HEK293 (cell line): ENCODE measurements at regions not wholly inside any gene's neighbourhood (a gene's known extent, or its start where the extent isn't known, plus 50 kb on each side); places are given as distances from the start of the nearest gene placed in this dataset.
"Not testable (repeated sequence)": the region's sequence is repeated elsewhere in the genome, so short reads cannot be mapped to it uniquely, and the experiment has no call there.

ENCODE experiments used
- CTCF ChIA-PET: fragments of 350-600 bp; formaldehyde crosslinking; extraction: SDS; loops from one replicate; lab custom pipeline; 2021; ENCODE audit warnings: antibody characterized with exemption; lab: Yijun Ruan, JAX
- POLR2A ChIA-PET: fragments of 300-600 bp; formaldehyde crosslinking; extraction: SDS; loops from one replicate; lab custom pipeline; 2020; ENCODE audit warnings: antibody characterized with exemption, inconsistent platforms; lab: Yijun Ruan, JAX
- H3K27ac ChIP-seq: fragments of 200-500 bp; sonication (Bioruptor generic); 2 replicates; pipeline ENCODE4 v1.5.1; 2014; ENCODE audit warnings: low read depth, low read length, control low read depth, inconsistent platforms; ENCODE audit errors: extremely low read depth
- H3K36me3 ChIP-seq, 2 experiments: fragments of 200-500 bp in 1 of 2; sonication (Bioruptor generic) in 1 of 2; 1 replicate in 1 of 2; 2 replicates in 1 of 2; pipeline ENCODE4 v1.5.1; 2014 to 2017; ENCODE audit warnings: inconsistent platforms in 2 of 2, low read length in 2 of 2; ENCODE audit not compliant: control insufficient read depth in 2 of 2, insufficient read depth in 1 of 2
- H3K4me1 ChIP-seq: fragments of 200-500 bp; sonication (Bioruptor generic); 2 replicates; pipeline ENCODE4 v1.5.1; 2014; ENCODE audit warnings: mild to moderate bottlenecking, low read length, inconsistent platforms; ENCODE audit not compliant: control insufficient read depth, insufficient read depth
- H3K4me3 ChIP-seq: 2 replicates; pipeline ENCODE4 v1.5.1; 2011; ENCODE audit warnings: low read depth, mild to moderate bottlenecking, control low read depth, low read length, moderate library complexity
- H3K9me3 ChIP-seq: fragments of 200-500 bp; sonication (Bioruptor generic); 2 replicates; pipeline ENCODE4 v1.5.1; 2014; ENCODE audit warnings: low read depth, low read length, inconsistent platforms; ENCODE audit not compliant: control insufficient read depth, insufficient read depth
- GLI2 ChIP-seq: fragments of 450-650 bp; formaldehyde crosslinking; IDR thresholded peaks from 2 replicates; pipeline ENCODE4; 2017; ENCODE audit warnings: missing biosample characterization, missing genetic modification characterization, low read depth, borderline replicate concordance
- KLF1 ChIP-seq: fragments of 450-650 bp; formaldehyde crosslinking; IDR thresholded peaks from 2 replicates; pipeline ENCODE4 v1.5.1; 2016; ENCODE audit warnings: missing biosample characterization, missing genetic modification characterization
- PRDM1 ChIP-seq: fragments of 450-650 bp; formaldehyde crosslinking; IDR thresholded peaks from 2 replicates; pipeline ENCODE4; 2016; ENCODE audit warnings: missing biosample characterization, missing genetic modification characterization
- PRDM2 ChIP-seq: fragments of 450-650 bp; formaldehyde crosslinking; IDR thresholded peaks from 2 replicates; pipeline ENCODE4 v1.5.1; 2016; ENCODE audit warnings: missing biosample characterization, missing genetic modification characterization, borderline replicate concordance
- SCRT2 ChIP-seq: fragments of 450-650 bp; formaldehyde crosslinking; IDR thresholded peaks from 2 replicates; pipeline ENCODE4 v1.5.1; 2016; ENCODE audit warnings: missing biosample characterization, missing genetic modification characterization
- ZBTB10 ChIP-seq: fragments of 450-650 bp; formaldehyde crosslinking; IDR thresholded peaks from 2 replicates; pipeline ENCODE4 v1.5.1; 2016; ENCODE audit warnings: missing biosample characterization, missing genetic modification characterization
- ZBTB17 ChIP-seq: fragments of 450-650 bp; formaldehyde crosslinking; IDR thresholded peaks from 2 replicates; pipeline ENCODE4 v1.5.1; 2016; ENCODE audit warnings: missing biosample characterization, missing genetic modification characterization
- ZEB2 ChIP-seq: fragments of 450-650 bp; formaldehyde crosslinking; IDR thresholded peaks from 2 replicates; pipeline ENCODE4 v1.5.1; 2016; ENCODE audit warnings: missing biosample characterization, missing genetic modification characterization
- ZNF148 ChIP-seq: fragments of 450-650 bp; formaldehyde crosslinking; IDR thresholded peaks from 2 replicates; pipeline ENCODE4 v1.5.0; 2017; ENCODE audit warnings: missing biosample characterization, missing genetic modification characterization, borderline replicate concordance
- ZNF184 ChIP-seq: fragments of 450-650 bp; IDR thresholded peaks from 2 replicates; pipeline ENCODE4 v1.5.1; 2018; ENCODE audit warnings: missing biosample characterization, mild to moderate bottlenecking, missing genetic modification characterization
- ZNF266 ChIP-seq: fragments of 450-650 bp; formaldehyde crosslinking; IDR thresholded peaks from 2 replicates; pipeline ENCODE4 v1.5.1; 2016; ENCODE audit warnings: missing biosample characterization, missing genetic modification characterization, low read depth
- ZNF433 ChIP-seq: fragments of 450-650 bp; formaldehyde crosslinking; IDR thresholded peaks from 2 replicates; pipeline ENCODE4 v1.5.1; 2016; ENCODE audit warnings: missing biosample characterization, missing genetic modification characterization, low read depth
- ZNF549 ChIP-seq: fragments of 450-650 bp; IDR thresholded peaks from 2 replicates; pipeline ENCODE4 v1.5.1; 2018; ENCODE audit warnings: missing biosample characterization, missing genetic modification characterization, mild to moderate bottlenecking, inconsistent platforms, moderate library complexity
- ZNF623 ChIP-seq: fragments of 450-650 bp; formaldehyde crosslinking; IDR thresholded peaks from 2 replicates; pipeline ENCODE4 v1.5.1; 2016; ENCODE audit warnings: missing biosample characterization, missing genetic modification characterization
- ZNF654 ChIP-seq: fragments of 450-650 bp; formaldehyde crosslinking; IDR thresholded peaks from 2 replicates; pipeline ENCODE4 v1.5.1; 2016; ENCODE audit warnings: low read depth, missing biosample characterization, missing genetic modification characterization
- ZNF768 ChIP-seq: fragments of 450-650 bp; formaldehyde crosslinking; IDR thresholded peaks from 2 replicates; pipeline ENCODE4 v1.5.1; 2018; ENCODE audit warnings: missing biosample characterization, mild to moderate bottlenecking, missing genetic modification characterization
- TF ChIP-seq, protein P1 (sequence below): fragments of 450-650 bp; formaldehyde crosslinking; IDR thresholded peaks from 2 replicates; pipeline ENCODE4 v1.5.1; 2016; ENCODE audit warnings: missing biosample characterization, missing genetic modification characterization

DNA sequence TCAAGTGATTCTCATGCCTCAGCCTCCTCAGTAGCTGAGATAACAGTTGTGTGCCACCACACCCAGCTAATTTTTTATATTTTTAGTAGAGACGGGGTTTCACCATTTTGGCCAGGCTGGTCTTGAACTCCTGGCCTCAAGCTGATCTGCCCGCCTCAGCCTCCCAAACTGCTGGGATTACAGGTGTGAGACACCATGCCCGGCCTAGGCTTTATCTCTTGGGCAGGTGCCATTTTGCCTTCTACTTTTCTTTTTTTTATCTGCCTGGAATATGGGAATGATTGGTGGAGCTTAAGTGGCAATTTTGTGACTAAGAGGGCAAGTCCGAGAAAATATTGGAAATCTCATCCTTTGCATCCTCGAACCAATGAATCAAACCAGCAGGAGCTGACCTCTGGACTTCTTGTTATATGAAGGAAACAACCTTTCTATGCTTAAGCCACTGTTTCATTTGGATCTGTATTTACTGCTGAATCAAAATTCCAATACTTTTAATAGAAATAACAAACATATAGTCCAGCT lies 128.9 kb upstream of the ZNF217 start:
- no peaks in the 10 kb centered on the region for H3K4me1 ChIP-seq
- CTCF ChIA-PET = interaction anchor here (0.6 to 0.7 kb wide), 3 partner anchors 13 to 192 kb away, joined by 3 to 11 read pairs (median 3); no protein-coding TSS in a partner anchor

GRCh38 chr20:53721445-53721963 lies 127.9 kb upstream of the ZNF217 start:
- POLR2A ChIA-PET, H3K9me3 ChIP-seq, CTCF ChIA-PET, H3K36me3 ChIP-seq, H3K4me3 ChIP-seq, H3K27ac ChIP-seq, H3K4me1 ChIP-seq: not testable (repeated sequence)

More for the DNA sequence above, 128.9 kb upstream of the ZNF217 start:
- Histone ChIP-seq H3K4me3 (no peak overlapping the region), H3K9me3 (no peaks in the 10 kb centered on the region), H3K36me3 (no peaks in the 10 kb centered on the region), H3K27ac (no peak overlapping the region)
- POLR2A ChIA-PET = no interaction called here
- TF ChIP-seq ZNF768 (tag by site-specific recombination) (no peak), ZNF433 (no peak), ZEB2 (tag by site-specific recombination) (no peak), GLI2 (no peak), ZBTB10 (no peak), KLF1 (tag by site-specific recombination) (no peak), ZNF184 (no peak), ZBTB17 (tag by site-specific recombination) (no peak), ZNF549 (tag by site-specific recombination) (no peak), ZNF148 (no peak), SCRT2 (tag by site-specific recombination) (no peak), ZNF654 (tag by site-specific recombination) (no peak), PRDM2 (tag by site-specific recombination) (no peak), ZNF266 (tag by site-specific recombination) (no peak), ZNF623 (no peak), PRDM1 (tag by site-specific recombination) (no peak)
- TF ChIP-seq, protein P1, sequence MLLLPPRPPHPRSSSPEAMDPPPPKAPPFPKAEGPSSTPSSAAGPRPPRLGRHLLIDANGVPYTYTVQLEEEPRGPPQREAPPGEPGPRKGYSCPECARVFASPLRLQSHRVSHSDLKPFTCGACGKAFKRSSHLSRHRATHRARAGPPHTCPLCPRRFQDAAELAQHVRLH = no peak

DNA sequence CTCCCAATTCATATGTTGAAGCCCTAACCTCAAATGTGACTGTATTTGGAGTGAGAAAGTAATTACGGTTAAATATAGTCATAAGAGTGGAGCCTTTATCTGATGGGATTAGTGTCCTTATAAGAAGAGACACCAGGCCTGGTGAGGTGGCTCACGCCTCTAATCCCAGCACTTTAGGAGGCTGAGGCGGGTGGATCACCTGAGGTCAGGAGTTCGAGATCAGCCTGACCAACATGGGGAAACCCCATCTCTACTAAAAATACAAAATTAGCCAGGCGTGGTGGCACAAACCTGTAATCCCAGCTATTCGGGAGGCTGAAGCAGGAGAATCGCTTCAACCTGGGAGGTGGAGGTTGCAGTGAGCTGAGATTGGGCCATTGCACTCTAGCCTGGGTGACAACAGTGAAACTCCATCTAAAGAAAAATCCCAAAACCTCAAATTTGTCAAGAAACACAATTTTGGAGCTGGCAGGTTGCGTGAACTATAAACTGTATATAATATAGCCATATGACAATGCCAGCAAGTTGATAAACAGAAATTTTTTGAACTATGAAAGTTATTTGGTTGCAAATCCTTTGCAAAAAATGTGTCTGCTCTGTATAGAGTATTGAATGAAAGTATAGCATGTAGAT lies 125.6 kb upstream of the ZNF217 start:
- CTCF ChIA-PET = interaction anchor here (0.7 kb wide), 1 partner anchor 279 kb away, joined by 3 read pairs; no protein-coding TSS in a partner anchor
- H3K9me3 ChIP-seq, H3K27ac ChIP-seq, POLR2A ChIA-PET, H3K4me3 ChIP-seq, H3K4me1 ChIP-seq, H3K36me3 ChIP-seq: not testable (repeated sequence)
